IPS DF 6.9 (cell line): ENCODE measurements at regions not wholly inside any gene's neighbourhood (a gene's known extent, or its start where the extent isn't known, plus 50 kb on each side); places are given as distances from the start of the nearest gene placed in this dataset.
A peak's percentile ranks its signal among the peaks of the same experiment; 100 is the strongest.

Experiments
- DNase-seq: peaks from one replicate; pipeline ENCODE4 v3.0.0-alpha.2; 2013; ENCODE audit warnings: low read depth, low spot score
- H3K27ac ChIP-seq: one replicate; pipeline ENCODE4 v1.5.1; 2013; ENCODE audit warnings: low read length, control low read depth
- H3K27me3 ChIP-seq: 2 replicates; pipeline ENCODE4 v1.6.1; 2013; ENCODE audit warnings: mild to moderate bottlenecking, low read length; ENCODE audit not compliant: control insufficient read depth, insufficient read depth
- H3K36me3 ChIP-seq: 2 replicates; pipeline ENCODE4 v1.6.1; 2013; ENCODE audit warnings: low read length; ENCODE audit not compliant: control insufficient read depth, insufficient read depth
- H3K4me1 ChIP-seq: 2 replicates; pipeline ENCODE4 v1.6.1; 2013; ENCODE audit warnings: low read length; ENCODE audit not compliant: control insufficient read depth, insufficient read depth
- H3K4me3 ChIP-seq: 2 replicates; pipeline ENCODE4 v1.5.1; 2013; ENCODE audit warnings: mild to moderate bottlenecking, low read length
- H3K9me3 ChIP-seq: 2 replicates; pipeline ENCODE4 v1.6.1; 2013; ENCODE audit warnings: low read length, inconsistent platforms; ENCODE audit not compliant: control insufficient read depth, insufficient read depth
- WGBS: extraction: QIAGEN DNeasy Blood & Tissue Kit; methylation state at CpG from one replicate; pipeline ENCODE4 v1.1.7; 2013; ENCODE audit warnings: mixed read lengths, missing lambda C conversion rate; ENCODE audit not compliant: insufficient read length, insufficient coverage; 5-methylcytosine and 5-hydroxymethylcytosine counted together

GRCh38 chr1:83702356-83702755, 296.6 kb downstream of the TTLL7 start:
- Histone ChIP-seq H3K9me3 (no peaks in the 10 kb centered on the region), H3K4me1 (no peaks in the 10 kb centered on the region; the same call in 1 of the 2 replicates), H3K4me3 (no peak overlapping the region), H3K27me3 (no peaks in the 10 kb centered on the region; the same call in 1 of the 2 replicates), H3K27ac (no peak overlapping the region), H3K36me3 (no peaks in the 10 kb centered on the region)
- DNase-seq = no peak
- WGBS = no CpG with 5 or more reads among the region's 1 CpG

DNA sequence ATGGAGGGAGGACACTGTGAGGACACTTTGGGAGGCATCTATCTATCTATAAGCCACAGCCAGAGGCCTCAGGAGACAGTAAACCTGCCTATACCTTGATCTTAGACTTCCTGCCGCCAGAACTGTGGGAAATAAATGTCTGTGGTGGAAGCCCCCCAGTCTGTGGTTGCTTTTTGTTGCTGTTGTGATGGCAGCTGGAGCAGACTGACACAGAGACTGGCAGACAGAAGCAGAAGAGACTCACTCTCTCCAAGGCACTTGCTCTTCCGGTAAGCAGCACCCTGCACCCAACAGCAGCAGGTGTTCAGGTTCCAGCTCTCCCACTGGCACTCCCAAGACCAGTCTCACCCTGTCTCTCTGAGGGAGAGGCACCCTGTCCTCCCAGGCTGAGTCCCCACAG, 297.6 kb downstream of the TTLL7 start:
- H3K4me3 ChIP-seq = no peak overlapping the region
- H3K27ac ChIP-seq = no peak overlapping the region
- H3K36me3 ChIP-seq = no peaks in the 10 kb centered on the region
- H3K9me3 ChIP-seq = no peaks in the 10 kb centered on the region
- no peaks in the 10 kb centered on the region; the same call in 1 of the 2 replicates for H3K4me1 ChIP-seq
- DNase-seq = no peak
- no peaks in the 10 kb centered on the region; the same call in 1 of the 2 replicates for H3K27me3 ChIP-seq
- no CpG with 5 or more reads among the region's 2 CpGs for WGBS

DNA sequence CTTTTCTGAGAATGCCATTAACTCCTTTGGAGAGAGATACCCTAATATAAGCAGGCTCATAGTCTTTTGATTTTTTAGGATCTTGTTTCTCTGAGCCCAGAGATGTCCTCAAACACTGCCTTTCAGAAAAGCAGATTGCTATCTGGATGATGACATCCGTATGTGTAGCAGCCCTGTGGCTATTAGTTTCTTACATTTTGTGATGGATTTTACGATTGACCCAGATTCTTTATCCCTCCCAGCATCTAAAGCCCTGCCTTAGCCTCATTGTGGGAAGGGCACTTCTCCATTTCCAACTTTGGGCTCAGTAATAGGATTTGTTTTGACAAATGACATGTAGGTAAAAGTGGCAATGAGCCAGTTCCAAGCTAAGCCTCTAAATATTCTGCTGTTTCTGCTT, 300.3 kb downstream of the TTLL7 start:
- no peaks in the 10 kb centered on the region; the same call in 1 of the 2 replicates for H3K27me3 ChIP-seq
- H3K27ac ChIP-seq = no peak overlapping the region
- peaks cover 7% of the 10 kb centered on the region; the same call in 1 of the 2 replicates for H3K4me1 ChIP-seq
- no peak for DNase-seq
- H3K36me3 ChIP-seq = no peaks in the 10 kb centered on the region
- no peaks in the 10 kb centered on the region for H3K9me3 ChIP-seq
- WGBS = no CpG with 5 or more reads among the region's 2 CpGs
- H3K4me3 ChIP-seq = no peak overlapping the region

- Histone ChIP-seq H3K27me3 (no peaks in the 10 kb centered on the region; the same call in 1 of the 2 replicates), H3K4me1 (peaks cover 8% of the 10 kb centered on the region; the same call in 1 of the 2 replicates), H3K9me3 (no peaks in the 10 kb centered on the region), H3K36me3 (no peaks in the 10 kb centered on the region), H3K4me3 (no peak overlapping the region), H3K27ac (no peak overlapping the region)
- DNase-seq = no peak
These were observed 301.0 kb downstream of the TTLL7 start for GRCh38 chr1:83697961-83698360.

DNA sequence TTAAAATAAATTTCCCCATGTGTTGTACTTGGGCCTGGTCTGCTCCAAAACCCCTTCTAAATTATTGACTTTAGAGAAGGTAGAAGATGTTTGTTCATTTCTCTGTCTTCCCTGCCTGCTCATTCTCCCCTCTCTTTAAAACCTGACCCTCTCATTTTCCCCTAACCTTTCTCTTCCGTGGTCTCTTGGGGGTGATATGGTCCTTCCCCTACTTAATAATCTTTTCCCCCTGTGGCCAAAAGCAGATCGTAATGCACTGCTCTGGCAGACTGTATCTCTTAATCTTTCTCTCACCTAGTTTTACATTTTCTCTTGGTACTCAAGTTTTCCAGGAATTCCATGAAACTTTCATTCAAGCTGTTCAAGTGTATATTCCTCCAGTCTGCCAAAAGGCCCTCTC, 301.7 kb downstream of the TTLL7 start:
- Histone ChIP-seq H3K27me3 (no peaks in the 10 kb centered on the region; the same call in 1 of the 2 replicates), H3K27ac (no peak overlapping the region), H3K4me1 (peaks cover 12% of the 10 kb centered on the region; the same call in 1 of the 2 replicates), H3K4me3 (no peak overlapping the region), H3K9me3 (no peaks in the 10 kb centered on the region), H3K36me3 (no peaks in the 10 kb centered on the region)
- no peak for DNase-seq
- no CpG with 5 or more reads among the region's 2 CpGs for WGBS

- no peaks in the 10 kb centered on the region for H3K9me3 ChIP-seq
- H3K27me3 ChIP-seq = no peaks in the 10 kb centered on the region; the same call in 1 of the 2 replicates
- no peak overlapping the region for H3K27ac ChIP-seq
- peaks cover 22% of the 10 kb centered on the region for H3K4me1 ChIP-seq
- no peaks in the 10 kb centered on the region for H3K36me3 ChIP-seq
- no peak overlapping the region for H3K4me3 ChIP-seq
- no peak for DNase-seq
These were observed 304.5 kb downstream of the TTLL7 start for GRCh38 chr1:83694449-83694848.

DNA sequence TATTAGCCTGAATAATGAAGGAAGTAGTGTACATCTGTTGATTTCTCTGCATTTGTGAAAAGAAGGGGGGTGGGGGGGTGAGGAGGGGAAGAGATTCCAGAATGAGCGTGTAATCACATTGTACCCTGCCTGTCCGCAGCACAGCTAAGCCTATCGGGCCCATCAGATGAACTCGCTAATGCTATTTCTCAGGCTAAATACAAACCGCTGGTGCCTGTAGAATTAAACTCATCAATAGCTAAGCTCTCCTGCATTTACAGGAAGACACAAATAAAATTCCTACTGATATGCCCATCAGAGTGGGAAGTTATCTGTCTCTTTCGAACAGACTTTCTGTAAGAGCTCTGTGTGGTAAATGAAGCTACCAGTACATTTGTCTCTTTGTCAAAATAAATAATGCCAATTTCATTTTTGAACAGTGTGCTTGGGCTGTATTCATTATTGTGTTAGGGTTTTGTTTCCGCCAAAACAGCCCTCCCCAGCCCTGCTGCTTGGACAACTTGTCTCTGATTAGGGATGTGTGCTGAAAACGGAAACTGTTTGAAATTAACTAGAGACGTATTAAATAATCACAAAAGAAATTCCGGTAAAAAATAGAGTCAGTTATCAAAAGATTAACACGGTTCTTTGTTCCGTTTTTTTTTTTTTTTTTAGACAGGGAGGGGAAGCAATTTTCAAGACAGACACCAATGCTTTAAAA, 305.4 kb downstream of the TTLL7 start:
- no peak overlapping the region for H3K4me3 ChIP-seq
- no peaks in the 10 kb centered on the region for H3K36me3 ChIP-seq
- no peak for DNase-seq
- no peaks in the 10 kb centered on the region for H3K9me3 ChIP-seq
- no peaks in the 10 kb centered on the region; the same call in 1 of the 2 replicates for H3K27me3 ChIP-seq
- H3K27ac ChIP-seq = peak overlapping the region; percentile 82
- H3K4me1 ChIP-seq = peaks cover 22% of the 10 kb centered on the region
- WGBS = no CpG with 5 or more reads among the region's 12 CpGs

DNA sequence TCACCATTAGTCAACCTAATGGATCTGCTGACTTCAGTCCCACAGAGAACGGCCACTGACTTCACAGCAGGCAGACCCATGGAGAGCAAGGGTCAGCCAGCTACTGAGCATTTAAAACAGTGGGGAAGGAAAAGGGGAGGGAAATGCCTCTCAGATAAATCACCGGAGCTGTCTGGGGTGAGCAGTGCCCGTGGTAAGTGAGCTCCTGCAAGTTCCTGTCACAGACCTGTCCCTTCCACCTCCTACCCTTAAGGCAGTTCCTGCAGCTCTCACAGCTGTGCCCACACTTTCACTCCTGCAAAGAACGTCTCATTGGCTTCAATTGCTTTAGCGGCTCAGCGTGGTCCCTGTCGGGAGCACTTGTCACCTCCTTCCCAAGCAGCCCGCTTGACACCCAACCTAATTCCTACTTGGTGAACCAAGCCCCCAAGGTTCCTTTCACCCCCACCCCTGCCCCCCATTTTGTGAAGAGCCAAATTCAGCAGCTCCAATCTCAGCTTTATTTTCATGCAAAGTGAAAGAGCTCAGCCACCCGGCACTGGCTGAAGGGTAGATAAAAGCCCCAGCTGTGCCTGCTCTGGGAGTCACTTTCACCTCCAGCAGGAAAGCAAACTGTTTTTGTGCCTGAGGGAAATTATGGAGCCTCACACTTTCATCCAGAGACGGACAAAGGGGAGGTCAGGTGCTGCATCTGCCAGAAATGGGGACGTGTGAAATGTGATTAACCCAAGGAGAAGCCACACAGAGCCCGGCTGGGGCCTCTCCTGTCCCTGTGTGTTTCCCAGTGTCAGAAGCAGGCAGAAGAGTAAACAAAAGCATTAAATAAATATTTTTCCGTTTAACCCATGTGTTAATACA, 306.2 kb downstream of the TTLL7 start:
- H3K36me3 ChIP-seq = no peaks in the 10 kb centered on the region
- peaks cover 22% of the 10 kb centered on the region for H3K4me1 ChIP-seq
- WGBS = no CpG with 5 or more reads among the region's 13 CpGs
- no peaks in the 10 kb centered on the region for H3K9me3 ChIP-seq
- H3K27ac ChIP-seq = peak overlapping the region; percentile 82
- no peak overlapping the region for H3K4me3 ChIP-seq
- no peaks in the 10 kb centered on the region; the same call in 1 of the 2 replicates for H3K27me3 ChIP-seq
- DNase-seq = peak; percentile 45

- no CpG with 5 or more reads among the region's 8 CpGs for WGBS
- peak overlapping the region; percentile 39 for H3K27ac ChIP-seq
These were observed 306.9 kb downstream of the TTLL7 start for GRCh38 chr1:83691953-83692500.

More at GRCh38 chr1:83691953-83692500, 306.9 kb downstream of the TTLL7 start:
- Histone ChIP-seq H3K36me3 (no peaks in the 10 kb centered on the region), H3K4me1 (peaks cover 22% of the 10 kb centered on the region), H3K27me3 (no peaks in the 10 kb centered on the region), H3K9me3 (no peaks in the 10 kb centered on the region), H3K4me3 (no peak overlapping the region)
- DNase-seq = no peak
